AG09319 (cell line): ENCODE measurements at regions not wholly inside any gene's neighbourhood (a gene's known extent, or its start where the extent isn't known, plus 50 kb on each side); places are given as distances from the start of the nearest gene placed in this dataset.

Source experiments
- DNase-seq: peaks from one replicate; pipeline ENCODE4 v3.0.0-alpha.2; 2010; ENCODE audit warnings: low read depth; ENCODE audit errors: extremely low read depth
- CTCF ChIP-seq: IDR thresholded peaks from 2 replicates; pipeline ENCODE4 v1.5.1; 2011; ENCODE audit warnings: low read depth, mild to moderate bottlenecking, inconsistent platforms, low read length, moderate library complexity

DNA sequence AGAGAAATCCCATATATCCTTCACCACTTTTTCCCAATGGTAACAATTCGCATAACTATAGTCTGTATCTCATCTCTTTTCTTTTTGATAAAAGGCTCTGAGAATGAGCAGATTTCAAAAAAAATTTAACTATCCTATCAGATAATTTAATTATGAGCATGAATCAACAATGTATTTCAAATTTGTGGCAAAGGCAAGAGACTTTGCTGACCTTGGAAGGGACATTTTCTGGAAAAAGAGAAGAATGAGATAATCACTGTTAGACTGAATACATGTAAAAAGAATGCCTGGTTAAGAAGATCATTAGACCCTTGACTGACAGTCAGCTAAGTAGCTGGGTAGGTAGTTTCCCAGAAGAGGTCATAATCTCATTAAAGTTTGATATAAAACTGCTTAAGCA, 428.4 kb upstream of the XYLT1 start:
- no peak for TF ChIP-seq CTCF
- DNase-seq: no peak

GRCh38 chr16:17887963-17888362, 417.2 kb upstream of the XYLT1 start:
- no peak for TF ChIP-seq CTCF
- DNase-seq: no peak

DNA sequence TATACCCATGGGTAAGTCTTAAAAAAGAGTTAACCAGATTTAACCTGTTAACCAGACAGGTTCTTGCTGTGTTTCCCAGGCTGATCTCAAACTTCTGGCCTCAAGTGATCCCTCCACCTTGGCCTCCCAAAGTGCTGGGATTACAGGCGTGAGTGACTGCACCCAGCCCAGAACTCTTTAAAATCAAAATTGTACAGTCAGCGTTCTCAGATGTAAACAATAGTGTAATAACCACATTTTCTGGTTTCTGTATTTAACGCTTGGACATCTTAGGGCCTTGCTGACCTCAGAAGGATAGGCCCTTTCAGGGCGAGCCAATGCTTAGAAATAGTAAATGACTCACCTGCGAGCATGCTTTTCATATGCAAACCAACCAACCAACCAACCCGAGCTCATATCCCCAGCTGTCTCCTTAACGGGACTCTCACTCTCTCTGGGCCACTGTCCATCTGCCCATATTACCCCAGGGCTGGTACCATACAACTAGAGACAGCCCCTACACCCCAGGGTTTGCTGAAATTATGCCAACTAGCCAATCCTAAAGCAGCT, 415.0 kb upstream of the XYLT1 start:
- DNase-seq: no peak
- no peak for TF ChIP-seq CTCF

GRCh38 chr16:17877821-17878360, 407.1 kb upstream of the XYLT1 start:
- TF ChIP-seq CTCF: no peak

GRCh38 chr16:17866996-17867395, 396.2 kb upstream of the XYLT1 start:
- no peak for TF ChIP-seq CTCF
- no peak for DNase-seq

More at GRCh38 chr16:17877821-17878360, 407.1 kb upstream of the XYLT1 start:
- no peak for DNase-seq

- no peak for DNase-seq
Observed at GRCh38 chr16:17861981-17862479, 391.3 kb upstream of the XYLT1 start.

More at GRCh38 chr16:17861981-17862479, 391.3 kb upstream of the XYLT1 start:
- TF ChIP-seq CTCF: no peak
